CD14-positive monocyte (primary cell): ENCODE measurements at regions not wholly inside any gene's neighbourhood (a gene's known extent, or its start where the extent isn't known, plus 50 kb on each side); places are given as distances from the start of the nearest gene placed in this dataset.

ENCODE experiments used
- DNase-seq, 3 donors: peaks; one replicate each; pipeline ENCODE4 v3.0.0-alpha.2; 2011 to 2022
- H2AFZ ChIP-seq: 2 replicates; pipeline ENCODE4 v1.6.0; 2012; ENCODE audit warnings: mild to moderate bottlenecking, low read depth, low read length, inconsistent platforms; ENCODE audit not compliant: insufficient read depth, poor library complexity, severe bottlenecking
- H3K27ac ChIP-seq, 2 donors: 1 replicate in 1 of 2; 2 replicates in 1 of 2; pipeline ENCODE4 v1.5.1; 2012 to 2013; ENCODE audit warnings: low read length in 2 of 2, control low read depth in 1 of 2, inconsistent platforms in 1 of 2, low read depth in 1 of 2, mild to moderate bottlenecking in 1 of 2
- H3K27me3 ChIP-seq, 2 donors: one replicate each; pipeline versions ENCODE4 v1.6.0 to v1.6.1; 2011 to 2013; ENCODE audit warnings: low read length in 2 of 2; ENCODE audit not compliant: control insufficient read depth in 2 of 2, insufficient read depth in 2 of 2
- H3K36me3 ChIP-seq, 2 donors: replicated peaks in 1 of 2; 1 replicate in 1 of 2; 2 replicates in 1 of 2; pipeline versions ENCODE4 v1.5.1 to v1.6.1; 2012 to 2013; ENCODE audit warnings: low read length in 2 of 2, control low read depth in 1 of 2, inconsistent platforms in 1 of 2, mild to moderate bottlenecking in 1 of 2; ENCODE audit not compliant: insufficient read depth in 2 of 2, control insufficient read depth in 1 of 2
- H3K4me1 ChIP-seq, 2 donors: 1 replicate in 1 of 2; 2 replicates in 1 of 2; pipeline versions ENCODE4 v1.5.1 to v1.6.1; 2012 to 2013; ENCODE audit warnings: low read length in 2 of 2, control low read depth in 1 of 2, inconsistent platforms in 1 of 2, mild to moderate bottlenecking in 1 of 2, moderate library complexity in 1 of 2; ENCODE audit not compliant: insufficient read depth in 2 of 2, control insufficient read depth in 1 of 2
- H3K4me2 ChIP-seq: replicated peaks from 2 replicates; pipeline ENCODE3; 2012; ENCODE audit warnings: low read length, moderate library complexity, mild to moderate bottlenecking; ENCODE audit not compliant: poor library complexity, severe bottlenecking; ENCODE audit errors: extremely low read depth
- H3K4me3 ChIP-seq, 3 experiments: fragments of 200-600 bp in 1 of 3; sonication (generic) in 1 of 3; replicated peaks in 1 of 3; 1 replicate in 2 of 3; 2 replicates in 1 of 3; pipeline ENCODE4 v1.5.1; 2011 to 2013; ENCODE audit warnings: low read length in 3 of 3, mild to moderate bottlenecking in 3 of 3, control low read depth in 2 of 3, low read depth in 2 of 3, inconsistent platforms in 1 of 3, moderate library complexity in 1 of 3
- H3K79me2 ChIP-seq: 2 replicates; pipeline ENCODE4 v1.6.0; 2012; ENCODE audit warnings: mild to moderate bottlenecking, control low read depth, inconsistent platforms, low read length, moderate library complexity; ENCODE audit not compliant: insufficient read depth
- H3K9ac ChIP-seq: 2 replicates; pipeline ENCODE4 v1.6.0; 2017; ENCODE audit warnings: low read length, mild to moderate bottlenecking; ENCODE audit not compliant: insufficient read depth, poor library complexity, severe bottlenecking
- H3K9me3 ChIP-seq, 2 donors: replicated peaks in 1 of 2; 1 replicate in 1 of 2; 2 replicates in 1 of 2; pipeline versions ENCODE4 v1.5.1 to v1.6.1; 2012 to 2013; ENCODE audit warnings: low read length in 2 of 2, control low read depth in 1 of 2; ENCODE audit not compliant: control insufficient read depth in 1 of 2, insufficient read depth in 1 of 2
- H4K20me1 ChIP-seq: 2 replicates; pipeline ENCODE4 v1.6.0; 2012; ENCODE audit warnings: mild to moderate bottlenecking, low read length, control low read depth, moderate library complexity; ENCODE audit not compliant: insufficient read depth
- H3K27ac Mint-ChIP-seq, 7 donors: one replicate each; pipeline ENCODE4 v1.8.0; 2020; ENCODE audit warnings: mild to moderate bottlenecking in 7 of 7, mixed read lengths in 7 of 7, moderate library complexity in 6 of 7, inconsistent platforms in 2 of 7
- H3K27me3 Mint-ChIP-seq, 3 donors: one replicate each; pipeline ENCODE4 v1.8.0; 2021 to 2022; ENCODE audit warnings: low read depth in 3 of 3, mild to moderate bottlenecking in 3 of 3, mixed read lengths in 3 of 3, moderate library complexity in 3 of 3, inconsistent platforms in 1 of 3
- H3K36me3 Mint-ChIP-seq, 2 donors: one replicate each; pipeline ENCODE4 v1.8.0; 2020; ENCODE audit warnings: mixed read lengths in 2 of 2, inconsistent platforms in 1 of 2, mild to moderate bottlenecking in 1 of 2
- H3K4me1 Mint-ChIP-seq: one replicate; pipeline ENCODE4 v1.8.0; 2020; ENCODE audit warnings: mild to moderate bottlenecking, mixed read lengths
- H3K4me3 Mint-ChIP-seq, 2 donors: one replicate each; pipeline ENCODE4 v1.8.0; 2020; ENCODE audit warnings: mild to moderate bottlenecking in 2 of 2, mixed read lengths in 2 of 2, moderate library complexity in 1 of 2
- H3K9me3 Mint-ChIP-seq, 7 donors: one replicate each; pipeline ENCODE4 v1.8.0; 2020 to 2022; ENCODE audit warnings: mixed read lengths in 7 of 7, mild to moderate bottlenecking in 6 of 7, moderate library complexity in 6 of 7, inconsistent platforms in 2 of 7
- CTCF ChIP-seq: fragments of 200-600 bp; IDR thresholded peaks from one replicate; pipeline ENCODE4 v1.8.0; 2022; ENCODE audit warnings: antibody characterized with exemption, mild to moderate bottlenecking
- WGBS: methylation state at CpG from one replicate; pipeline ENCODE4 v1.1.5; 2013; ENCODE audit warnings: missing lambda C conversion rate; ENCODE audit not compliant: insufficient coverage; 5-methylcytosine and 5-hydroxymethylcytosine counted together
- intact Hi-C, 2 donors: fragments of 100-400 bp; cut with micrococcal nuclease; formaldehyde crosslinking; loops; one replicate each; pipeline versions ENCODE4 v1.15.0 to v1.15.1; 2023

DNA sequence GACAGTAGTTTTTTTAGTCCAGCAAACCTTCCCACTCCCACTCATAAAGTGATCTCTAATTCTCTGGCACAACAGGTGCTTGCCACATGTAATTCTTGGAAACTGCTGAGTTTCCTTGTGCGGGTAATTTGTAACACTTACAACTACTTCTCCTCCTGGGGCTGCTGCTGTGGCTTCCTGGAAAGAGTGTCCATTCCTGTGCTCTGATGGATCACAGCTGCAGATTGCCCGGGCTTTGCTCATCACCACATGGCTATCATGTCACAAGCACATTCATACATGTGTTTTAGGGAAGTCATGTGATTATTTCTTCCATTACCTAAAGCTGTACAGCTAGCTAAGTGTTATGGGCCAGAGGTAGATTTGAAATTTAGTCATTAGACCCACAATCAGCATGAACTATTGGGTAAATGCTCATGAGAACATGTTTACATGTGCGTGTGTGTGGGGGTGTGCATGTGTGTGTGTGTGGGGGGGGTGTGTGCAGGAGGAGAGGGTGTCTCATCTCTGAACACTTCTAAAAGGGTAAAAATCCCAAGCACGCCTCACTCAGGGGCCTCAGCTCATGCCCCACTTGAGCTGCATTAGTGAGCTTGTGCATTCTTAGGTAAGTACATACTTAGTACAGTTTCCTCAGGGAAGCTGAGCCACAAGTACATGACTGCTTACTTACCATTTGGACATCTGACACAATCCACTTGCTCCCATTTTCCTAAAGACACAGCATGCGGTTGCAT is 118.1 kb upstream of the CCDC112 start:
- 92% methylated on average over 3 of the region's 5 CpGs for WGBS
- Mint-ChIP-seq H3K27ac (no peak overlapping the region), H3K27me3 (peaks cover 0 to 3% (median 2%) of the 10 kb centered on the region in 3 donors), H3K9me3 (peaks cover 0 to 5% (median 0%) of the 10 kb centered on the region in 7 donors), H3K4me3 (no peak overlapping the region), H3K36me3 (no peaks in the 10 kb centered on the region), H3K4me1 (peaks cover under 1% of the 10 kb centered on the region)
- Histone ChIP-seq H3K36me3 (no peaks in the 10 kb centered on the region), H3K9ac (no peak overlapping the region), H3K27me3 (no peaks in the 10 kb centered on the region), H3K4me3 (no peak overlapping the region), H2AFZ (no peak overlapping the region), H4K20me1 (no peaks in the 10 kb centered on the region), H3K4me1 (no peaks in the 10 kb centered on the region), H3K79me2 (no peaks in the 10 kb centered on the region), H3K4me2 (no peak overlapping the region), H3K27ac (no peak overlapping the region), H3K9me3 (no peaks in the 10 kb centered on the region)
- DNase-seq = peak in 1 of 3 donors; percentile 17
- intact Hi-C loops = no loop called here
- TF ChIP-seq CTCF = no peak

GRCh38 chr5:115413651-115414050 is 117.2 kb upstream of the CCDC112 start:
- Histone ChIP-seq H4K20me1 (no peaks in the 10 kb centered on the region), H3K36me3 (no peaks in the 10 kb centered on the region), H3K4me3 (no peak overlapping the region), H3K79me2 (no peaks in the 10 kb centered on the region), H3K9me3 (no peaks in the 10 kb centered on the region), H2AFZ (no peak overlapping the region), H3K4me2 (no peak overlapping the region), H3K9ac (no peak overlapping the region), H3K4me1 (no peaks in the 10 kb centered on the region), H3K27me3 (no peaks in the 10 kb centered on the region), H3K27ac (no peak overlapping the region)
- no peak for DNase-seq
- no peak for TF ChIP-seq CTCF
- intact Hi-C loops = no loop called here
- Mint-ChIP-seq H3K9me3 (peaks cover 0 to 5% (median 3%) of the 10 kb centered on the region in 7 donors), H3K36me3 (no peaks in the 10 kb centered on the region), H3K4me1 (no peaks in the 10 kb centered on the region), H3K27ac (no peak overlapping the region), H3K4me3 (no peak overlapping the region), H3K27me3 (peaks cover 0 to 2% (median 0%) of the 10 kb centered on the region in 3 donors)
- WGBS = no CpG with 5 or more reads among the region's 1 CpG
